ENCODE measurements at regions not wholly inside any gene's neighbourhood (a gene's known extent, or its start where the extent isn't known, plus 50 kb on each side); places are given as distances from the start of the nearest gene placed in this dataset.
A peak's percentile ranks its signal among the peaks of the same experiment; 100 is the strongest.
"Not testable (repeated sequence)": the region's sequence is repeated elsewhere in the genome, so short reads cannot be mapped to it uniquely, and the experiment has no call there.

DNA sequence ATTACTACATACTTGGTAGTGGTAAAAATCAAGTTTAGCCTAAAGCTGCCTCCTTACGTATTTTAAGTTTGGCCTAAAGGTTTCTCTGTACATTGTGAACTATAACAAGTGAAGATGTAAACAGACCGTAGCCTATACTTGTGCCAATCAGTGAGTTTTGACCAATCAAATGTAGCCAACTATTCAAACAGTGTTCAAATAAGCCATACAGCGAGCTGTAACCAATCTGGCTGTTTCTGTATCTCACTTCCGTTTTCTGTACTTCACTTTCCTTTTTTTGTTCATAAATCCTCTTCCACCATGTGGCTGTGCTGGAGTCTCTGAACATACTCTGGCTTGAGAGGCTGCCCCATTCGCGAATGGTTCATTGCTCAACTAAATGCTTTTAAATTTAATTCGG is 2504.6 kb downstream of the PCDH9 start:
- no peak for DNase-seq

DNA sequence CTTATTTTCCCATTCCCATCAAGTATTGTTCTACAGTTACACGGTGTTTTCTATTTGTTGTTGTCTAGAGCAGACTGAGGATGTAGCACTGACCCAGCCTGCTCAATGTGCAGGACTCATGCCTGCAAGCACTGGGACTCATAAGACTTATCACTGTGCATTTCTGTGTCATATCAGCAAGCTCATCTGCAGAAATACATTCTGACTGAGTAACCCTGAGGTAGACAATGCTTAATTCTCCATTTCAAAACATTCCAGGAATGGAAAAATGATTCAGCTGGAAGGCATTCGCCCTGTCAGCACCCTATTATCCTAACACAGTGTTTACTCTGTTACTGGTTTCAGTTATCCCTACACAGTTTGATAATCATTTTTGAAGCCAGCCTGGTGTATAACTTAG is 2506.4 kb downstream of the PCDH9 start:
- DNase-seq: no peak

DNA sequence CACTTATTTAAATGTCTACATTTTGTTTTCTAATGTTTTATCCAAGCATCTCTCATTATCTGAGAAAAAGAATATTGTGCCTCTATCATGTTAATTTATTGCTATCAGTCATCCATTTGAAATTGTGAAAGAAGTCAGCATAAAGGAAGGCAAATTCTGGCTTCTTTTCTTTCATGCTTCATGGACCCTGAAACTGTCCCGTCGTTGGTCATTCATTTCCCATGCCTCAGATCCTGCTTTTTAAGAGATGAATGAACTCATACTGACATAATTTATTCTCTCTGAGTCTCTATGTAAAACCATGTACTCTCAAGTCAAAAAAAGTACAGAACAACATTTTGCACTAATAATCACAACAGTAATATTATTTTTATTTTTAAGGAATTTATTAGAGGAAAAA is 2512.0 kb downstream of the PCDH9 start:
- no peak for DNase-seq

DNA sequence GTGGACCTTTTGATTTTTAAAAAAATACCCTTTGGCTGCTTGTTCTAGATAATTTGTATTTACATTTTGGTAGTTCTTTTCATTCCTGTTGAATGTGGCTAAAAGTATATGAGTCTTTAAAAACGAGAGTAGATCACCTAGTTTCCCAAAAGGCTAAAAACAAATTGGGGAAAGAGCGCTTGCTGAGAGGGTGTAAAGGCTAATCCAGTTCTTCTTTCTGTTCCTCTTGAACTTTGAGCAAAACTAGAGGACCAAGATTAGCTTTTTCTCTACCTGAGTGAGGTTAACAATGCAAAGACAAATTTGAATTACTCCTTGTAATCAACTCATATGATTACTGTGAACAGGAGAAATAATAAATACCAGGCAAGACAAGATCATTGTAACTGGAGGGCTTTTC is 2513.2 kb downstream of the PCDH9 start:
- no peak for DNase-seq

DNA sequence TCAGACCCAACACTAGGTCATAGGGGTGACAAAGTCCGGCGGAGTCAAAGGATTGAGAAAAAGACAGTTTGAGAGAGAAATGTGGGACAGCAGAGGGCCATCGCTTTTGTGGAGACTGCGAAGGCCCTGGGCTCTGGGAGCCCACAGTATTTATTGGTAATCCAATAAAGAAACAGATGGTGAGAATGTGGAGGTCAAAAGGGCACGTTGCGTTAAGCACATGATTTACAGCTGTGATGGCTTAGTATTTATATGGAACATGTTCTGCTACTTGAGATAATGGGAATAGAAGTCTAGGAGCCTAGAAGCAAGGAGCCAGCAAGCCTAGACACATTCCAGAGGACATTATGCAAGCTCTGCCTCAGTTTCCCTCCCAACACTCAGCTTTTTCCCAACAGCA is 2521.1 kb downstream of the PCDH9 start:
- no peak for DNase-seq

DNA sequence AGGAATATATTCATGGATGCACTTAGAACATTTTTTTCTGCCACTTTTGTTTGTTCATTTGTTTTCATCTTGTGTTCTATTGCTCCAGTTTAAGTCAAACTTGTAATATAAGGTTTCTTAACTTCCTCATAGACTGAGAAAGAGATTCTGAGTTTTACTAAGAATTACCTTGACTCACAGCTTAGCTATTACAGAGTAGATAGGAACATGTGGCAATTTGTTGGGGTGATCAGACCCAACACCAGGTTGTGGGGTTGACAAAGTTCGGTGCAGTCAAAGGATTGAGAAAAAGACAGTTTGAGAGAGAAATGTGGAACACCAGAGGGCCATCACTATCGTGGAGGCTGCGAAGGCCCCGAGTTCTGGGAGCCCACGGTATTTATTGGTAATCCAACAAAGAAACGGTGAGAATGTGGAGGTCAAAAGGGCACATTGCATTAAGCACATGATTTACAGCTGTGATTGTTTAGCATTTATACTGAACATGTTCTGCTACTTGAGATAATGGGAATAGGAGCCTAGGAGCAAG is 2526.0 kb downstream of the PCDH9 start:
- DNase-seq: no peak

DNA sequence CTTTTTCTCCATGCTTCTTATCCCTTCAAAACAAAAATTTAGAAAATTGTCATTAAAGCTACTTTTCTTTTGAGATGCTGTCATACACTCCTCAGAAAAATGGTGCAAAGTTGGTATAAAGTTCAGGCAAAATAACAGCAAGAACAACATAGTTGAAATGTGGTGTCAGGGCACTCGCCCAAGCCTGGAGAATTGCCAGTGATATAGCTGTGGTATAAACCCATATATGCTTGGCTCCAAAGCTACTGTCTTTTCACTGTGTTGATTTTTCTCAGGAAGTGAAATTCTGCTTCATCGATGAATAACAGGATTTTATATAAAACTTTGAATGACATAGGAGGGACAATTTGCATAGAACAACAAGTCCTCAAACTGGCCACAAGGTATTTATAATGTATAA is 2532.9 kb downstream of the PCDH9 start:
- DNase-seq: no peak

DNA sequence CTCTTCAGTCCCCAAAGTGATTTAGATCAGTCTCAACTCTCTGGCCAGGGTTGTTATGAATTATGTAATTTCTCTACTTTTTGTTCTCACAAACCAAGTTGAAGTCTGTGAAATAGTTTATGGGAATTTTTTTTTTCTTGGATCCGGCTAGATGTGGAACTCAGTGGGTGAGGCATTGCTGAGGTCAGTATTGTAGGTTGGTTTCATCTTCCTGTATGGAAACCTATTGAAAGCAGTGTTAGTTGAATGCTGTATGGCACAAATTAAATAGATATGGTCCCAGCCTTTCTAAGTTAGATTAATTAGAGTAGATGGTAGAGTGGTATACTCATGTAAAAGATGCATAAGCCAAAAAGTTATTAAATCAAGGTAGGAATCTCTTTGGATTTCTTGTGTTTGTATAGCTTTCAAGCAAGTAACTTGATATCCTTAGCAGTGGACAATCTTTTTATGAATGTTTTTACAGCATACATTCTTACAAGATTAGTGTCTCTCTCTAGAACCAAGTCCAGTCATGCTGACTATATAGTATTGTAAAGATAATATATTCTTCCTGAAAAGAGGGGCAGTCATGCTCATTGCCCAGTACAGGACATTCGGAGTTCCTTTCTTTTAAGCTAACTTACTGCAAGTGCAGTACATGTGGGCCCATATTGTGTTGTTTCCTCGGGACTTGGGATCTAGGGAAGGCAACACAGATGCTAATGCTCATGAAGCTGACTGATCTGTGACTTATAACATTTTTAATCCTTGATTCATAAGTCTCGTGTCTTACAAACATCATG is 2541.1 kb downstream of the PCDH9 start:
- no peak for DNase-seq

DNA sequence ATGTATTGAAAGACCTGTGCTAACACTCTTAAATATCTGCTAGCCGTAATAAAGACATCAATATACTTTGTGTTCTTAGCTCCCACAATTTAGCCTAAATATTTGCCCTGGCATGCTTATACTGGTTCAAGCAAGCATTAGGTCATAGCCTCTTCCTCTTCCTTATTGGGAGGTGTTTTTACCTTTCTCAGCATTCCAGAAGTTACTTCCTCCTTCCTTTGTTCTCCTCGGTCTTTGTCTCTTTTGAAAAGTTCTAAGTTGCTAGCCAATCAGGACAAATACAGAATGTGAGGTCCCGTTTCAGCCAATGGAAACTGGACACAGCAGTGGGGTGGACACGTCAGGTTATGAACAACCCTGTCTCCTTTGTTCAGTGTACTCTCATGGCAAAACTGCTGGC is 2543.6 kb downstream of the PCDH9 start:
- DNase-seq: not testable (repeated sequence)

DNA sequence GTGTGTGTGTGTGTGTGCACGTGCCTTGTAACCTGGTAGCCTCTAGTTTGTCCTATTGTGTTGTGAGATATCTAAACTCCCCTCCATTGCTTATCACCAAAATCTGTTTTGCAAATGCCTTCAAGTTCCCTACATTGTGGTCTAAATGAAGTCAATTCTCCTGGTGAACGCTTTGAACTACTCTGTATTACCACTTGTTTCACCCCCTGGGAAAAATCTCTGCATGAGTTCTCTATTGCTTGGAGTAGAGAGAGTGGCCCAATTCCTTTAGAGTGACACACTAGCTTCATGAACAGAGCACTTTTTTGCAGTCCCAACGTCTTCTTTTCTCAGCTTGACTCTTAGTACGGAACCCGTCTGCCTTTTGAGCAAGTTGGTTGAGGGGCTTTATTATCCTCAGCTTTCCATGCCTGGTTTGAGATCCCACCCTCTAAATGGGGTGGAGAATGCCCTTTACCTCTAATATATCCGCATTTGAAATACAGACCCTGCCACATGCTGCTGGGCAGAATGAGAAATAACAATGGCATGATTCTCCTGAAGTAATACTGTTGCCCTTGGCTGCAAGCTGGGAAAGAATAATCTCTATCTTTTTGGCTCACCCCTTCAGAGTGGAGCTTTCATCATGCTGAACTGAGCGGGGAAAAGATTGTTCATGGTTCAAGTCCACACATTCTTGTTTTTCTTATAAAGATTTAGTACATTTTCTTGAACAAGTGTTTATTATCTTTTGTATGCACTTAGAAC is 2545.3 kb downstream of the PCDH9 start:
- DNase-seq: no peak

DNA sequence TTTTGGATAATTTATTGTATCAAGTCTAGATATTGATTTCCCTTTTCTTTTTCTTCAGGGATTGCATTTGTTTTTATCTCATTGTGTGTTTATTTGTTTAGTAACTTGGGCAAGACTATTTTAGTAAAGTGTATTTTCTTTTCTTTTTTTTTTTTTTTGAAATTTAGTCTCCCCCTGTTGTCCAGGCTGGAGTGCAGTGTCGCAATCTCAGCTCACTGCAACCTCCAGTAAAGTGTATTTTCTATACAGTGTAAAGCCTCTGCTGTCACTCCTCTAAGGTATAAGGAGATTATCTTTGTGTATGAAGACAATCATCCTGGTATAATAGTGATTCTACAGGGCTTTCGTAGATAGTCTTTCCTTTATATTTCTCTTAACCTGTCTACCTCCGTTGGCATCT is 2546.0 kb downstream of the PCDH9 start:
- DNase-seq: no peak

DNA sequence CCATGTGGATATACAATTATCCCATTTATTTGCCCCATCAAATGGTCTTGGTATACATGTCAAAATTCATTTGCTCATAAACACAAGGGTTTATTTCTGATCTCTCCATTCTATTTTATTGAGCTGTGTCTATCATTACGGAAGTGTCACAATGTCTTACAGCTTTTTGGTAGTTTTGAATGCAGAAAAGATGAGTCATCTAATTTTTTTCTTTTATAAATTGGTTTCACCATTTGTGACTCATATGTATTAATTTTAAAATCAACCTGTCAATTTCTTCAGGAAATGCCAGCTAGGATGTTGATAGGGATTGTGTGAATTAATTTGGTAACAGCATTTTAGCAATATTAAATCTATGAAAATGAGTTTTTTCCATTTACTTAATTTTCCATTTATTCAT is 2549.4 kb downstream of the PCDH9 start:
- no peak for DNase-seq

DNA sequence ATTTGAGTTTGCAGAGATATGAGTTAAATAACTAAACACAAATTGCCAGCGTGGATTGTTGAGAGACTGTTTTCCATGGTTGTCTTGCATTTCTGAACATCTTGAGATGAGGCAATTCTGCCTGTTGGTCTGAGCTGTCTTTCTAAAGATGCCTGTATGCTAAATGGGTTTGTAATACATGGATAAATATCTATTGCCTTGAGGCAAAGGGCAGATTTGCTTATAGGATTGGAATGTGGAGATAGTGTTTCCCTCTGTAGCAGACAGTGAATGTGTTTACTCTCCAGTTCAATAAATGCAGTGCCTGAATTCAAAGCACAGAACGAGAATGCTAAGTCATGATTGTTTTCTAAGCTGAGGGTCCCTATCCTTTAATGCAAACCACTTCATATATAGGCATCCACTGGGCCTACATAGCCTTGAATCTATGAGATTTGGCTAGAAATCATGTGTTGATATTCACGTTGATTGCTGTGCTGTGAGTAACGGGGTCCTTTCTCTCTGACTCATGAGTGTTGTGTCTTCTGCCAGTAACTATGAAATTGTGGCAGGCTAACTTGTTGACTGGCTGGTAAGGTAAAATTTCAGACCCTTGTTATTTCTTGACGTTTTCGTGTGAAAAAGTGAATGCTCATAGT is 2554.8 kb downstream of the PCDH9 start:
- no peak for DNase-seq

DNA sequence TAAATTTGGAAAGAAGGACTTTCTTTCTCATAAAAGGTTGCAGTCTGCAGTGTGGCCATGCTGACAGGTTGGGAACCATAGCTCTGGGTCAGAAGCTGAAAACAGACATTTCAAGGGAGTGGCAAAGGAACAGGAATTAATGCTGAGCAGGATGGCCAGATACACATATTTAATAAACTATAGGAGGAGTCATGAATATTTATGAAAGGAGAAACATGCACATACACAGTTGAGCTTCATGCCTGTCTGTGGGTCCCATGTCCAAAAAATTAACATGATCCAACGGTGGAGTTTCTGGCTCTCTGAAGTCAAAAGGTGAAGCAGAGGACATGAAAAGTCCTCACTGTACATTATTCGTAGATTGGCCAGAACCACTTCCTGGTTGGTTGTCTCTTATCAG is 2556.0 kb downstream of the PCDH9 start:
- no peak for DNase-seq

DNA sequence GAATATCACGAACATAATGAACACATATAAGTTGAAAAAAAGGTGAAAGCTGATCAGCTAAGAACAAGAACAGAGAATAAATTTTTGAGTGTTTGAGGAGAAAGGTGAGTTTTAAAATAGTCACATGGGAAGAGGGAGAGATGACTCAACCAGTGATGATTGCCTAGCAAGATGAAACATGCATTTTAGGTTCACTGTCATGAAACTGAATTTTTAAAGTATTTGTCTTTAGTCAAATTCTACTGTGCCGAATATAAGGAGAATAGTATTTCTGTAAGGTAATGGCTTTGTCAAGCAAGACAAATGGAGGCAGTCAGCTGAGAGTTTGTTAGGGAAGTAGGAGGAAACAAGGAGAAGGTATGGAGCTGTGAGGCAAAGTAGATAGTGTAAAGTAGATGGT is 2557.4 kb downstream of the PCDH9 start:
- no peak for DNase-seq

DNA sequence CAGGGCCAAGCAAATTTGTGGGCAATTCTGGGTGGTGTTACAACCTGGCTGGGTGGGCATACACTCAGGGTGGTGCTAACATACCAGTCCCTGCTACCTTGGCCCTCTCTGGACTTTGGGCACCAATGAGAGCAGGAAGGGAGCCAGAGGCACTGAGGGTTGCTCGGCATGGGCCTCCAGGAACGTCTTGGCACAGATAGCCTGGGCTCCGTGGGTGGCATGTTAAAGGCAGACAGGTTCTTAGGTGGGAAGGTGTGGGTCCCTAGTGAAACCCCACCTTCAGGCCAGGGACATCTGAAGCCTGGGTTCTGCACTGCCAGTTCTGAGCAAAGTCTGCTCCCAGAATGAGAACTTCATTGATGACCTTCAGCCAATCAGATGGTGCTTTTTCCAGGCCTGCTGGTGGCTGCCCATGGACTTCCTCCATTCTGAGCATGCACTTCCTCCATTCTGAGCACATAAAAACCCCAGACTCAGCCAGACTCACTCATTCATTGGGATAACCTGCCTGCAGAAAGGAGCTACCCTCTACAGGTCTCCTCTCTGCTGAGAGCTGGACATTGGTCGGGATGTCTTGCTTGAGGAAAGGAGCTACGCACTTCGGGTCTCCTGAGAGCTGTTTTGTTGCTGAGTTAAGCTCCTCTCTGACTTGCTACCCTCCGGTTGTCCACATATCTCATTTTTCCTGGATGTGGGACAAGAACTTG is 2567.1 kb downstream of the PCDH9 start:
- DNase-seq: no peak

DNA sequence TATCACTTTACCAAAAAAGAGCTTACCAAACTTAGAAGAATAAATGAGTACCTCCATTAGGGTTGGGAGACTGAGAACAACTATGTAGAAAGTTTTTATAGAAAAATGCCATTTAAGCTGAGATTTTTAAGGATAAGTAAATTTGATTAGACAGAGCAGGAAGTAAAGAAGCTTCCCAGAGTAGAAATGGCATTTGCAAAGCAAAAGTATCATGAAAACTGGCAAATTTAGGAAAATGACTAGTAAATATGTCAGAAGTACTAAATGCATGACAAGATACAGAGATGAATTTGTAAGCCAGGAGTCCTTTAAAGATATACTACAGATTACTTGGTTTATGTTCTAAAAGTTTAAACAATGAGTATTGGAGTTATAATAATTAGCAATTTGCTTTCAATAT is 2581.8 kb downstream of the PCDH9 start:
- no peak for DNase-seq

DNA sequence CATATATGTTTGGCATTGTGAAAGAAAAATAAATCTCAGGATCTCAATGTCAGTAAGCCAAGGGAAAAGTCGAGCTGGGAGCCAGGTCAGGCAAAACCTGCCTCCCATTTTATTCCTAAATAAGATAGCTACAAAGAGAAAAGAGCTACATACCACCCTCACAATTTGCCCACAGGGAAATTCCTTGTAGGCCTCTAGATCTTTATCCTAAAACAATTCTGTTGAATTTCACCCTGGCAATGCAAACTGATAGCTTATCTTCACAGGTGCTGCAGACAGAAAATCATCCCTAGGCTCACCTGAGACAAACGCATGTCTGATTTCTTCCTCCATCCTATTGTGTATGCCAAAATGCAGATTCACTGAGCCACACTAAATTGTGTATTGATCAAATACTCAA is 2587.1 kb downstream of the PCDH9 start:
- DNase-seq: no peak

DNA sequence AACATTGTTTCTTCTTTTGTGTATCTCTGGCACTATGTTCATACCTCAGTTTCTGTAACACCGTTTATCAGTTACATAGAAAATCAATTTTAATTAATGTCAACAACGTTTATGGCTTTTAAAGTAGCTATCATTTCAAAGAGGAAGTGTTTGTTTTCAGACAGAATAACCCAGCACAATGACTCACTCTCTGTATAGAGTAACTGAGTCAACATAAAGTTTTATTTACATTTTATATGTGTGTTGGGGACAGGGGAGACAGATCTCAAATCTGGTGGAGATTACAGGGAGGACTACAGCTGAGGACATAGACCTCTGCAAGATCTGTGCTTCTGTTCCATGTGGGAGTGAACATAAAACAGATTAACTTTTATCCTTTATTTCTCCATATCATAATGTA is 2590.1 kb downstream of the PCDH9 start:
- DNase-seq: peak; percentile 7

DNA sequence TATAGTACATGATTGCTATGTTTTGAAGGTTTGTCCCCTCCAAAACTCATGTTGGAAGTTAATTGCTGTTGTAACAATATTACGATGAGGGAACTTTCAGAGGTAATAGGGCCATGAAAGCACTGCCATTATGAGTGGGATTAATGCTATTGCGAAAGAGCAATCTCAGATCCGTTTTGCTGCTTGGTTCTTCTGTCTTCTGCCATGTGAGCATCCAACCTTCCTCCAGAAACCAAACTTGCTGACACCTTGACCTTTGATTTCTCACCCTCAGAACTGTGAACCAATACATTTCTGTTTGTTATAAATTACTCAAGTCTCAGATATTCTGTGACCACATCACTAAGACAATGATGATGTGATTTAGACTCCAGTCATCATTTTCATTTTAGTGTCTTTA is 2590.9 kb downstream of the PCDH9 start:
- DNase-seq: no peak

DNA sequence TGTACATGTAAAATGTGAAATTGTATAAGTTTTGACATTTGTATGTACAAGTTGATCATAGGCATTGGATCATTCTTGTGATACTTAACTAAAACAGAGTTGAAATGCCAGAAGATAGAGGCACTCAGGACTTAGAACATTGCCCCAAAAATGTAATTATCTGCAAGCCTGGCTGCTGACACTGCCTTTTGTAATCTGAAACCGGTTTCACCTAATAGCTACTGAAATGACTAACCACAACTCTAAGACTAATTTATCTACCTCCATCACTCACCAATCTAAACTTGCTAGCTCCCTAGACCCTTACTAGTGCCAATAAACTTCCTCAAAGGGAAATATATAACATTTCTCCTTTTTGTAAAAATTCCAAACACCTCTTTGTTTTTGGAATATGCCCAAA is 2596.2 kb downstream of the PCDH9 start:
- no peak for DNase-seq

DNA sequence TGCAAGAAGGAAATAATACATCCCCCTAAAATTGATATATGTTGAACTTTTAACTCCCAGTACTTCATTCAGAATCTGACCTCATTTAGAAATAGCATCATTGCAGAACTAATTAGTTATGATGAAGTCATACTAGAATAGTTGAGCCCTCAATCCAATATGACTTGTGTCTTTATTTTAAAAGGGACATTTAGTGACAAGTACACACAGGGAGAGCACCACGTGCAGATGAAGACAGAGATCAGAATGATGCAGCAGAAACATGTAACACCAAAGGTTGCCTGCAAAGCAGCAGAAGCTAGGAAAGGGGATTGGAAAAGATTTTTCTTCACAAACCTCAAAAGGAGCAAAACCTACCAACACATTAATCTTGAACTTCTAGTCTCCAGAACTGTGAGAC is 2602.5 kb downstream of the PCDH9 start:
- no peak for DNase-seq

DNA sequence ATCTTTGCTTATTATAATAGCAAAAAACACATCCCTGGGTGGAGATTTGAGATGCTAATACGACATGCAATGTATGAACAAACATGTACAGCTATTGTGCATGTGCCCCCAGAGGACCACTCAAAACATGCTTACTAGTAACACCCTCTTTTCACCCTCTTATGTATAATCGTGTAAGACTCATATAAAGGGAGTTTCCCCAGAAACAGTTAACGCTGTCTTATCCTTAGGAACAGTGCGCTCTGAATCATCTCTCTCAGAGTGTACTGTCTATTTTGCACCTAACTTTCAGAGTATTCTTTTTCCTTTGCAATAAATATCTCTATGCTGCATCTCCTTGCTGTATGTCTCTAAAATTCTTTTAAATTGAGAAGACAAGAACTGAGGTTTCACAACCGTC is 2604.0 kb downstream of the PCDH9 start:
- DNase-seq: no peak
